Thyroid gland (tissue), 4 donors: ENCODE measurements at regions not wholly inside any gene's neighbourhood (a gene's known extent, or its start where the extent isn't known, plus 50 kb on each side); places are given as distances from the start of the nearest gene placed in this dataset.
"Not testable (repeated sequence)": the region's sequence is repeated elsewhere in the genome, so short reads cannot be mapped to it uniquely, and the experiment has no call there.

ENCODE experiments used
- DNase-seq, 2 donors: peaks; one replicate each; pipeline ENCODE4 v3.0.0-alpha.2; 2019
- H3K27ac ChIP-seq, 3 donors: fragments of 200-600 bp; sonication (generic); 1 replicate in 2 of 3; 2 replicates in 1 of 3; pipeline ENCODE4 v1.5.1; 2016 to 2019; ENCODE audit warnings: mild to moderate bottlenecking in 1 of 3, moderate library complexity in 1 of 3
- H3K27me3 ChIP-seq: fragments of 200-600 bp; sonication (generic); one replicate; pipeline ENCODE4 v1.5.1; 2019
- H3K36me3 ChIP-seq, 2 donors: fragments of 200-600 bp; sonication (generic); one replicate each; pipeline ENCODE4 v1.5.1; 2016 to 2019
- H3K4me1 ChIP-seq, 2 donors: fragments of 200-600 bp; sonication (generic); one replicate each; pipeline ENCODE4 v1.5.1; 2017 to 2019
- H3K4me3 ChIP-seq, 3 donors: fragments of 200-600 bp; sonication (generic); replicated peaks in 1 of 3; 1 replicate in 2 of 3; 2 replicates in 1 of 3; pipeline ENCODE4 v1.5.1; 2016; ENCODE audit warnings: mild to moderate bottlenecking in 1 of 3
- H3K9me3 ChIP-seq: fragments of 200-600 bp; sonication (generic); one replicate; pipeline ENCODE4 v1.5.1; 2017
- CTCF ChIP-seq, 6 experiments: fragments of 200-600 bp in 3 of 6; fragments of 450-650 bp in 3 of 6; sonication (generic) in 3 of 6; IDR thresholded peaks; one replicate each; pipeline ENCODE4 v1.5.1; 2016 to 2019; ENCODE audit warnings: antibody characterized with exemption in 6 of 6, mild to moderate bottlenecking in 2 of 6, inconsistent platforms in 1 of 6, moderate library complexity in 1 of 6
- POLR2A ChIP-seq, 2 donors: fragments of 450-650 bp; IDR thresholded peaks; one replicate each; pipeline ENCODE4 v1.6.1; 2017; ENCODE audit warnings: antibody characterized with exemption in 2 of 2, mild to moderate bottlenecking in 2 of 2, moderate library complexity in 1 of 2
- WGBS, 2 donors: methylation state at CpG; one replicate each; pipeline ENCODE4 v1.1.5; 2017; 5-methylcytosine and 5-hydroxymethylcytosine counted together
- intact Hi-C: fragments of 100-400 bp; cut with DNase I; formaldehyde crosslinking; loops from one replicate; pipeline ENCODE4 v1.15.1; 2023

- H3K27ac ChIP-seq: no peak overlapping the region
Observed at GRCh38 chr5:89534331-89534730, 651.3 kb upstream of the MEF2C start.

GRCh38 chr5:89524785-89525184, 641.8 kb upstream of the MEF2C start:
- Histone ChIP-seq H3K4me3 (no peak overlapping the region), H3K27ac (no peak overlapping the region), H3K27me3 (no peaks in the 10 kb centered on the region), H3K9me3 (no peaks in the 10 kb centered on the region), H3K4me1 (no peaks in the 10 kb centered on the region), H3K36me3 (no peaks in the 10 kb centered on the region)
- DNase-seq: no peak
- intact Hi-C loops: no loop called here
- TF ChIP-seq POLR2A (IDR thresholded peaks at IDR 0.05): no peak
- TF ChIP-seq CTCF (IDR thresholded peaks at IDR 0.05): no peak
- 87 to 92% methylated on average over 3 of the region's 3 CpGs for WGBS, 2 donors

More at GRCh38 chr5:89534331-89534730, 651.3 kb upstream of the MEF2C start:
- intact Hi-C loops: no loop called here
- DNase-seq: no peak
- H3K9me3 ChIP-seq: no peaks in the 10 kb centered on the region
- TF ChIP-seq POLR2A (IDR thresholded peaks at IDR 0.05): no peak
- TF ChIP-seq CTCF (IDR thresholded peaks at IDR 0.05): no peak
- no peaks in the 10 kb centered on the region for H3K36me3 ChIP-seq
- H3K27me3 ChIP-seq: no peaks in the 10 kb centered on the region
- H3K4me1 ChIP-seq: no peaks in the 10 kb centered on the region
- H3K4me3 ChIP-seq: no peak overlapping the region

GRCh38 chr5:89523867-89524266, 640.9 kb upstream of the MEF2C start:
- H3K4me1 ChIP-seq, H3K4me3 ChIP-seq, H3K36me3 ChIP-seq, H3K27me3 ChIP-seq, intact Hi-C loops, H3K27ac ChIP-seq, DNase-seq, H3K9me3 ChIP-seq: not testable (repeated sequence)

- WGBS, 2 donors: 77 to 83% methylated on average over 2 of the region's 2 CpGs
- Histone ChIP-seq H3K27me3 (no peaks in the 10 kb centered on the region), H3K9me3 (no peaks in the 10 kb centered on the region), H3K27ac (no peak overlapping the region), H3K4me3 (no peak overlapping the region), H3K4me1 (no peaks in the 10 kb centered on the region), H3K36me3 (no peaks in the 10 kb centered on the region)
- no peak for DNase-seq
- intact Hi-C loops: no loop called here
- no peak for TF ChIP-seq POLR2A (IDR thresholded peaks at IDR 0.05)
- no peak for TF ChIP-seq CTCF (IDR thresholded peaks at IDR 0.05)
Observed at GRCh38 chr5:89520771-89521170, 637.8 kb upstream of the MEF2C start.

- Histone ChIP-seq H3K4me3 (no peak overlapping the region), H3K4me1 (no peaks in the 10 kb centered on the region), H3K36me3 (no peaks in the 10 kb centered on the region), H3K27me3 (no peaks in the 10 kb centered on the region), H3K27ac (no peak overlapping the region), H3K9me3 (no peaks in the 10 kb centered on the region)
- intact Hi-C loops: no loop called here
- 80% methylated on average over 3 of the region's 3 CpGs for WGBS, 2 donors
- no peak for DNase-seq
- TF ChIP-seq POLR2A (IDR thresholded peaks at IDR 0.05) (no peak), CTCF (IDR thresholded peaks at IDR 0.05) (no peak)
Observed at GRCh38 chr5:89513299-89514044, 630.5 kb upstream of the MEF2C start.
